Neural cell (in vitro differentiated cells): ENCODE measurements at regions not wholly inside any gene's neighbourhood (a gene's known extent, or its start where the extent isn't known, plus 50 kb on each side); places are given as distances from the start of the nearest gene placed in this dataset.

ENCODE experiments used
- H2AFZ ChIP-seq: fragments of 200-600, 300-800 bp; sonication (generic), shearing (Covaris generic); 2 replicates; pipeline ENCODE4 v1.6.0; 2014; ENCODE audit warnings: low read depth, mild to moderate bottlenecking, antibody characterized with exemption, low read length, moderate library complexity
- H3F3A ChIP-seq: fragments of 200-600 bp; shearing (Covaris generic); 2 replicates; pipeline ENCODE4 v1.6.1; 2016; ENCODE audit warnings: mild to moderate bottlenecking, moderate library complexity, mixed read lengths, antibody characterized with exemption, low read length; ENCODE audit not compliant: insufficient read depth, poor library complexity, severe bottlenecking
- H3K27ac ChIP-seq: fragments of 200-600, 300-800 bp; sonication (generic), shearing (Covaris generic); 2 replicates; pipeline ENCODE4 v1.5.1; 2014; ENCODE audit warnings: mild to moderate bottlenecking, low read length, moderate library complexity
- H3K27me3 ChIP-seq: fragments of 300-800, 200-600 bp; sonication (generic), shearing (Covaris generic); 2 replicates; pipeline ENCODE4 v1.6.0; 2014; ENCODE audit warnings: mild to moderate bottlenecking, low read depth, low read length, moderate library complexity; ENCODE audit not compliant: insufficient read depth
- H3K36me3 ChIP-seq: fragments of 300-800, 200-600 bp; sonication (generic), shearing (Covaris generic); 2 replicates; pipeline ENCODE4 v1.5.1; 2014; ENCODE audit warnings: mild to moderate bottlenecking, antibody characterized with exemption, low read length, moderate library complexity; ENCODE audit not compliant: insufficient read depth
- H3K4me2 ChIP-seq: fragments of 300-800, 200-600 bp; sonication (generic), shearing (Covaris generic); 2 replicates; pipeline ENCODE4 v1.6.0; 2014; ENCODE audit warnings: mild to moderate bottlenecking, low read length
- H3K4me3 ChIP-seq: fragments of 300-800, 200-600 bp; sonication (generic), shearing (Covaris generic); 2 replicates; pipeline ENCODE4 v1.5.1; 2014; ENCODE audit warnings: mild to moderate bottlenecking, low read length, moderate library complexity
- H3K79me2 ChIP-seq: fragments of 200-600 bp; shearing (Covaris generic); replicated peaks from 2 replicates; pipeline ENCODE4 v1.6.0; 2014; ENCODE audit warnings: mild to moderate bottlenecking, low read length, moderate library complexity; ENCODE audit not compliant: insufficient read depth
- H3K9ac ChIP-seq: fragments of 300-800, 200-600 bp; sonication (generic), shearing (Covaris generic); 2 replicates; pipeline ENCODE4 v1.6.1; 2016; ENCODE audit warnings: mild to moderate bottlenecking, low read length, mixed read lengths
- H3K9me2 ChIP-seq: fragments of 200-600 bp; shearing (Covaris generic); 2 replicates; pipeline ENCODE4 v1.6.1; 2016; ENCODE audit warnings: mild to moderate bottlenecking, low read length, mixed read lengths; ENCODE audit not compliant: insufficient read depth
- H3K9me3 ChIP-seq: fragments of 200-600, 300-800 bp; sonication (generic), shearing (Covaris generic); 2 replicates; pipeline ENCODE4 v1.6.1; 2016; ENCODE audit warnings: mild to moderate bottlenecking, mixed run types, low read length, moderate library complexity, mixed read lengths
- H4K20me1 ChIP-seq: fragments of 200-600 bp; shearing (Covaris generic); 2 replicates; pipeline ENCODE4 v1.6.1; 2016; ENCODE audit warnings: mild to moderate bottlenecking, mixed run types; ENCODE audit not compliant: insufficient read depth
- EP300 ChIP-seq: fragments of 450-650 bp; conservative IDR thresholded peaks from 2 replicates; pipeline ENCODE4 v1.6.1; 2014; ENCODE audit warnings: antibody characterized with exemption, mild to moderate bottlenecking, moderate library complexity; ENCODE audit not compliant: poor library complexity, severe bottlenecking
- EZH2 ChIP-seq: fragments of 200-600, 300-800 bp; shearing (Covaris generic), sonication (generic); IDR thresholded peaks from 2 replicates; pipeline ENCODE4 v1.6.1; 2014; ENCODE audit warnings: antibody characterized with exemption, low read length, borderline replicate concordance, mild to moderate bottlenecking; ENCODE audit not compliant: insufficient read depth, poor library complexity, severe bottlenecking
- MXI1 ChIP-seq: fragments of 450-650 bp; conservative IDR thresholded peaks from 2 replicates; pipeline ENCODE4 v1.6.1; 2014; ENCODE audit warnings: antibody characterized with exemption, mild to moderate bottlenecking; ENCODE audit not compliant: poor library complexity, severe bottlenecking
- POLR2AphosphoS5 ChIP-seq: IDR thresholded peaks from 2 replicates; pipeline ENCODE4 v1.6.1; 2012
- RAD21 ChIP-seq: fragments of 450-650 bp; conservative IDR thresholded peaks from 2 replicates; pipeline ENCODE4 v1.6.1; 2014; ENCODE audit warnings: antibody characterized with exemption, mild to moderate bottlenecking, moderate library complexity
- SMC3 ChIP-seq: fragments of 450-650 bp; conservative IDR thresholded peaks from 2 replicates; pipeline ENCODE4 v1.6.1; 2014; ENCODE audit warnings: antibody characterized with exemption, mild to moderate bottlenecking, moderate library complexity; ENCODE audit not compliant: poor library complexity
- TAF1 ChIP-seq: IDR thresholded peaks from 2 replicates; pipeline ENCODE4 v1.6.1; 2012; ENCODE audit warnings: low read depth
- TF ChIP-seq, protein P1 (sequence below): fragments of 450-650 bp; IDR thresholded peaks from 2 replicates; pipeline ENCODE4 v1.5.1; 2014; ENCODE audit warnings: antibody characterized with exemption, mild to moderate bottlenecking, moderate library complexity; ENCODE audit not compliant: poor library complexity, severe bottlenecking
- TF ChIP-seq, protein P2 (sequence below): IDR thresholded peaks from 2 replicates; pipeline ENCODE4 v1.6.1; 2012; ENCODE audit warnings: borderline replicate concordance

DNA sequence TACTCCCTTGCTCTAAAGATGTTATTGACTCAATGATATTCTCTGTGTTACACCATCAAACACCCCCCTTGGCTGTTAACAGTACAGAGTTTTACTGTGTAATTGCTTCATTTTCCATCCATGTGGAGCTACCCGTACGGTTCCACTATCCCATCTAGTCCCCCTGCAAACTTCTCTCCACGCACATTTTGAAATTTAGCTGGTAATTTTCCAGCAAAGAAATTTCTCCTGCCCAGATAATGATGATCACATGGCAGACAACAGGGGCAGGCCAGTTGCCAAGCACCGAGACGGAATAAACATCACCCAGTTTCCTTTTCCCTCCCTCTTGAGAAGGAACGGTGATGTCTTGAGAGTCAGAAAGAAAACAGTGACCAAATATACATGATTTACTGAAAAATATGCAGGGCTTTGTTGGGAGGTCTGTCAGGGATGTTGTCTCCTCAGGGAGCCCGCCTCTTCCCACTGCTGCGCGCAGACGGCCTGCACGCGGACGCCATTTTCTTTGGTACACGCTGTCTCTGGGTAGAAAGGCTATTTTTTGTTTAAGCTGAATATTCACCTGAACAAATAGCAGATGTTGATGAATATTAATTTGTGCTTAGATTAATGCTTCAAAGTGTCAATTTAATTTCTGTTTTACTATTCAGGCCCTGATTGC, 109.9 kb downstream of the OLFM4 start:
- no peaks in the 10 kb centered on the region for H3K27me3 ChIP-seq
- no peaks in the 10 kb centered on the region for H3K79me2 ChIP-seq
- TF ChIP-seq MXI1, result no peak
- TF ChIP-seq, protein P1, sequence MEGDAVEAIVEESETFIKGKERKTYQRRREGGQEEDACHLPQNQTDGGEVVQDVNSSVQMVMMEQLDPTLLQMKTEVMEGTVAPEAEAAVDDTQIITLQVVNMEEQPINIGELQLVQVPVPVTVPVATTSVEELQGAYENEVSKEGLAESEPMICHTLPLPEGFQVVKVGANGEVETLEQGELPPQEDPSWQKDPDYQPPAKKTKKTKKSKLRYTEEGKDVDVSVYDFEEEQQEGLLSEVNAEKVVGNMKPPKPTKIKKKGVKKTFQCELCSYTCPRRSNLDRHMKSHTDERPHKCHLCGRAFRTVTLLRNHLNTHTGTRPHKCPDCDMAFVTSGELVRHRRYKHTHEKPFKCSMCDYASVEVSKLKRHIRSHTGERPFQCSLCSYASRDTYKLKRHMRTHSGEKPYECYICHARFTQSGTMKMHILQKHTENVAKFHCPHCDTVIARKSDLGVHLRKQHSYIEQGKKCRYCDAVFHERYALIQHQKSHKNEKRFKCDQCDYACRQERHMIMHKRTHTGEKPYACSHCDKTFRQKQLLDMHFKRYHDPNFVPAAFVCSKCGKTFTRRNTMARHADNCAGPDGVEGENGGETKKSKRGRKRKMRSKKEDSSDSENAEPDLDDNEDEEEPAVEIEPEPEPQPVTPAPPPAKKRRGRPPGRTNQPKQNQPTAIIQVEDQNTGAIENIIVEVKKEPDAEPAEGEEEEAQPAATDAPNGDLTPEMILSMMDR, result no peak
- no peak for TF ChIP-seq EP300
- TF ChIP-seq EZH2, result no peak
- TF ChIP-seq POLR2AphosphoS5, result no peak
- TF ChIP-seq SMC3, result no peak
- TF ChIP-seq RAD21, result no peak
- TF ChIP-seq, protein P2, sequence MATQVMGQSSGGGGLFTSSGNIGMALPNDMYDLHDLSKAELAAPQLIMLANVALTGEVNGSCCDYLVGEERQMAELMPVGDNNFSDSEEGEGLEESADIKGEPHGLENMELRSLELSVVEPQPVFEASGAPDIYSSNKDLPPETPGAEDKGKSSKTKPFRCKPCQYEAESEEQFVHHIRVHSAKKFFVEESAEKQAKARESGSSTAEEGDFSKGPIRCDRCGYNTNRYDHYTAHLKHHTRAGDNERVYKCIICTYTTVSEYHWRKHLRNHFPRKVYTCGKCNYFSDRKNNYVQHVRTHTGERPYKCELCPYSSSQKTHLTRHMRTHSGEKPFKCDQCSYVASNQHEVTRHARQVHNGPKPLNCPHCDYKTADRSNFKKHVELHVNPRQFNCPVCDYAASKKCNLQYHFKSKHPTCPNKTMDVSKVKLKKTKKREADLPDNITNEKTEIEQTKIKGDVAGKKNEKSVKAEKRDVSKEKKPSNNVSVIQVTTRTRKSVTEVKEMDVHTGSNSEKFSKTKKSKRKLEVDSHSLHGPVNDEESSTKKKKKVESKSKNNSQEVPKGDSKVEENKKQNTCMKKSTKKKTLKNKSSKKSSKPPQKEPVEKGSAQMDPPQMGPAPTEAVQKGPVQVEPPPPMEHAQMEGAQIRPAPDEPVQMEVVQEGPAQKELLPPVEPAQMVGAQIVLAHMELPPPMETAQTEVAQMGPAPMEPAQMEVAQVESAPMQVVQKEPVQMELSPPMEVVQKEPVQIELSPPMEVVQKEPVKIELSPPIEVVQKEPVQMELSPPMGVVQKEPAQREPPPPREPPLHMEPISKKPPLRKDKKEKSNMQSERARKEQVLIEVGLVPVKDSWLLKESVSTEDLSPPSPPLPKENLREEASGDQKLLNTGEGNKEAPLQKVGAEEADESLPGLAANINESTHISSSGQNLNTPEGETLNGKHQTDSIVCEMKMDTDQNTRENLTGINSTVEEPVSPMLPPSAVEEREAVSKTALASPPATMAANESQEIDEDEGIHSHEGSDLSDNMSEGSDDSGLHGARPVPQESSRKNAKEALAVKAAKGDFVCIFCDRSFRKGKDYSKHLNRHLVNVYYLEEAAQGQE, result no peak
- no peak for TF ChIP-seq TAF1
- no peak overlapping the region for H3K4me2 ChIP-seq
- H3K9me2 ChIP-seq, result no peaks in the 10 kb centered on the region
- no peak overlapping the region for H3K9ac ChIP-seq
- no peaks in the 10 kb centered on the region for H3K9me3 ChIP-seq
- no peak overlapping the region for H3K4me3 ChIP-seq
- no peaks in the 10 kb centered on the region for H3F3A ChIP-seq
- H4K20me1 ChIP-seq, result no peaks in the 10 kb centered on the region
- H3K36me3 ChIP-seq, result no peaks in the 10 kb centered on the region
- H2AFZ ChIP-seq, result no peak overlapping the region
- H3K27ac ChIP-seq, result no peak overlapping the region

DNA sequence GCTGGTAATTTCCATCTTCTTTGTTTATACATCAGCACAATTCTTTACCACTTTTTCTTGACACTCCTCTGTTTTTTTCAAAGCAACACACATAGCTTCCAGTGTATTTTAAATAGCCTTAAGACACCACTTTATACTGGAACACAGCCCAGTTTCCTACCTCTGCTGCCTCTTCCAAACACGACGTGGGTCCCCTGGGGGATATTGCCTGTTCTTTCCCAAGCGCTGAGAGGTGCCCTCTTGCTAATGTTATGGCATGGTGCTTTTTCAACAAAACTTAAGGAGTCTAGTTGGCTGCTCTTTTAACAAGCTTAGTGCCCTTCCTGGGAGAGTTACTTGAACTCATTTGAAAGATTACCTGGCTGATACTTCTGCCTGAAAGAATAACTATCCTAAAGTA, 112.7 kb downstream of the OLFM4 start:
- Histone ChIP-seq H3K36me3 (no peaks in the 10 kb centered on the region), H3K79me2 (no peaks in the 10 kb centered on the region), H3F3A (no peaks in the 10 kb centered on the region), H3K27me3 (no peaks in the 10 kb centered on the region), H3K9me2 (no peaks in the 10 kb centered on the region), H2AFZ (no peak overlapping the region), H3K4me3 (no peak overlapping the region), H3K4me2 (no peak overlapping the region), H3K9me3 (no peaks in the 10 kb centered on the region), H3K9ac (no peak overlapping the region), H3K27ac (no peak overlapping the region), H4K20me1 (no peaks in the 10 kb centered on the region)
- no peak for TF ChIP-seq EP300
- no peak for TF ChIP-seq SMC3
- no peak for TF ChIP-seq MXI1
- TF ChIP-seq, protein P1, result no peak
- TF ChIP-seq EZH2, result no peak
- TF ChIP-seq POLR2AphosphoS5, result no peak
- TF ChIP-seq, protein P2, result no peak
- no peak for TF ChIP-seq RAD21
- TF ChIP-seq TAF1, result no peak
